ENCODE measurements at regions not wholly inside any gene's neighbourhood (a gene's known extent, or its start where the extent isn't known, plus 50 kb on each side); places are given as distances from the start of the nearest gene placed in this dataset.
"Not testable (repeated sequence)": the region's sequence is repeated elsewhere in the genome, so short reads cannot be mapped to it uniquely, and the experiment has no call there.

DNA sequence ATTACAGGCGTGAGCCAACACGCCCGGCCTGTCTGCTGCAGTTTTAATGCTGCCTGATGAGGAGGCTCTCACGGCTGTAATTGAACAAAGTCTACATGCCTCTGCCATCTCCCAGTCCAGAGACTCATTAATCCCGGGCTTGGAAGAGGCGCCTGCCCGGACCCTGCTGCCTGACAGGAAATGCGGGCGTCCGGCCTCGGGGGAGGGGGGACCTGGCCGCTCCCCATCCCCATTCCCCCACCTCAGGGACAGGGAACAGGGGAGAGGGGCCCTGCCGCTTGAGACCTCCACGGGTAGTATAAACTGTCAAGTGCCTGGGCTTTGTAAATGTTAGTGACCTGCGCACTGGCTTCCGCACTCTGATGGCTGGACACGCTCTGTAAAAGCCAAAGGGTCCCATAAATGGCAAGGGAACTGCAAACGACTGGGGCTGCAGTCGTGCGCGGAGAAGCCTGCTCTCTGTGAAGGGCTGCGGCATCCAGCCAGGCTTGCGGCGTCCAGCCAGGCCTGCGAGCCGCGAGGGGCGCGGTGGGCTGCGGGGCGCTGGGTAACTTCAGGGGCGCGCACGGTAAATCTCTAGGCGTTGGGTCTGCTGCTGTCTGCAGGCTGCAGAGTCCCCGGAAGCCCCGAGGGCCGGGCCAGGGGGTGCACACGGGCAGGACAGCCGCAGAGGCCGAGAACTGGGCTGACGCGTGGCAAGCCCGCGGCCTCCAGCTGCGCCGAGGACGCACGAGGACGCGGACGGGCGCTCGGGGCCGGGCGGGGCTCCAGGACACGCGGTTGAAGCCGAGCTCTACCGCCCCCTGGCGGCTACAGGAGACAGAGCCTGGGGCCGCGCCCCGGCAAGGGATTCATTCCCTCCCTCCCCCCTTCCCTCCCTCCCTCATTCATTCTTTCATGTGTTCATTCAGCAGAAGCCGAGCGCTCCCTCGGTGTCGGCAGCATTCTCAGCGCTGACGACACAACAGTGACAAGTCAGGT is 78.4 kb downstream of the KCNJ18 start:
- peak; percentile 97 for ATAC-seq
- H3K9me3 Mint-ChIP-seq; H3K27ac Mint-ChIP-seq; H3K27me3 Mint-ChIP-seq; H3K36me3 Mint-ChIP-seq (ENCODE audit: low read depth); intact Hi-C loops (cut with micrococcal nuclease); H3K4me1 Mint-ChIP-seq (ENCODE audit: low read depth); POLR2A ChIA-PET; DNase-seq; CTCF ChIA-PET; H3K4me3 Mint-ChIP-seq: not testable (repeated sequence)

DNA sequence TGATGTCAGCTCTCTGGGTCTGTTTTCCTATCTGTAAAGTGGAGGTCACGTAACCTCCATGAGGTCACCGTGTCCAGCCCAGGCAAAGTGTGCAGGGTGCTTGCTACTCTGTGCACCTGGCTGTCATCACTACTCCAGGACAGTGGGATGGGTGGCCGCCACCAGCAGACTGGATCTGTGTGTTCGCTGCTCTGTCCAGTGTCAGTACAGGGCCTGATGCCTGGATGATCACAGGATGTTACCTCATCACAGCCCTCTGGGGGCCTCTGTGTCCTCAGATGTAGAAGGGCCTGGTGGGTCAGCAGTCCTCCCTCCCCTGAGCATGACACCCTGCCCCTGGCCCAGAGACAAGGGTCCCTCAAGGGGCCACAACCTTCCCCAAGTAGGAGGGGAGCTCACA is 80.0 kb downstream of the KCNJ18 start:
- DNase-seq (no peak), ATAC-seq (no peak)
- H3K4me3 Mint-ChIP-seq: no peak overlapping the region
- H3K4me1 Mint-ChIP-seq (ENCODE audit: low read depth): no peaks in the 10 kb centered on the region
- ChIA-PET CTCF (no interaction called here), POLR2A (no interaction called here)
- no peaks in the 10 kb centered on the region for H3K36me3 Mint-ChIP-seq (ENCODE audit: low read depth)
- TF ChIP-seq, protein P1, sequence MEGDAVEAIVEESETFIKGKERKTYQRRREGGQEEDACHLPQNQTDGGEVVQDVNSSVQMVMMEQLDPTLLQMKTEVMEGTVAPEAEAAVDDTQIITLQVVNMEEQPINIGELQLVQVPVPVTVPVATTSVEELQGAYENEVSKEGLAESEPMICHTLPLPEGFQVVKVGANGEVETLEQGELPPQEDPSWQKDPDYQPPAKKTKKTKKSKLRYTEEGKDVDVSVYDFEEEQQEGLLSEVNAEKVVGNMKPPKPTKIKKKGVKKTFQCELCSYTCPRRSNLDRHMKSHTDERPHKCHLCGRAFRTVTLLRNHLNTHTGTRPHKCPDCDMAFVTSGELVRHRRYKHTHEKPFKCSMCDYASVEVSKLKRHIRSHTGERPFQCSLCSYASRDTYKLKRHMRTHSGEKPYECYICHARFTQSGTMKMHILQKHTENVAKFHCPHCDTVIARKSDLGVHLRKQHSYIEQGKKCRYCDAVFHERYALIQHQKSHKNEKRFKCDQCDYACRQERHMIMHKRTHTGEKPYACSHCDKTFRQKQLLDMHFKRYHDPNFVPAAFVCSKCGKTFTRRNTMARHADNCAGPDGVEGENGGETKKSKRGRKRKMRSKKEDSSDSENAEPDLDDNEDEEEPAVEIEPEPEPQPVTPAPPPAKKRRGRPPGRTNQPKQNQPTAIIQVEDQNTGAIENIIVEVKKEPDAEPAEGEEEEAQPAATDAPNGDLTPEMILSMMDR (IDR thresholded peaks at IDR 0.05): no peak
- H3K9me3 Mint-ChIP-seq: no peaks in the 10 kb centered on the region
- no peak overlapping the region for H3K27ac Mint-ChIP-seq
- intact Hi-C loops (cut with micrococcal nuclease): no loop called here
- H3K27me3 Mint-ChIP-seq: no peaks in the 10 kb centered on the region

DNA sequence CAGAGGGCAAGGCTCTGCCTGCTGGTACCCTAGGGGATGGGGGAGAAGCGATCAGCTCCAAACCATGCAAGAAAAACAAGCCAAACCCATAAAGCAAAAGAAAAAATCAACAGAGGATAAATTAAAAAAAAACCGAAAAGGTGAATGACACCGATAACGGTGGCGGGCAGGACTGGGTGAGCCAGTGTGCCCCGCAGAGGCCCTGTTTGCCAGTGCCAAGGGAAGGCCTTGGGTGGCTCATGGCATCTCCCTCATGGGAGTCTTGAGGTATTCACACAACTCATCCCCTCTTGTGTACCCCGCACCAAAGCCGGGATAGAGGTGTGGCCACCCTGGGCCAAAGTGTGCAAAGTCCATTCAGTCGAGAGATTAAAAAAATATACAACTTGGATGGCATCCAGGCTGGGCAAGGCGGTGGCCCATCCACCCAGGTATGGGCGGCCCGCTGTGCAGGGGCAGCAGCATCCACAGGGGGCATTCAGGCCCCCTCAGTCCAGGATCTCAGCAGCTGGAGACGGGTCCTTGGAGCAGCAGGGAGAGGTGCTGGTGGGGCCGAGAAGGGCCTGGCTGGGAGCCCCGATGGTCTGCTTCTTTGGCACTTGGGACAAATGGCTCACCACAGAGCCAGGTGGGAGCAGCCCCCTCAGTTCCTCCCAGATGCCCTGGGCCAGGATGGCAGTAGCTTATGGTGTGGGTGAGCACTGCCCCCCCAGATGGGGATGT is 80.8 kb downstream of the KCNJ18 start:
- H3K36me3 Mint-ChIP-seq (ENCODE audit: low read depth); DNase-seq; POLR2A ChIA-PET; H3K9me3 Mint-ChIP-seq; H3K27ac Mint-ChIP-seq; H3K4me3 Mint-ChIP-seq; H3K4me1 Mint-ChIP-seq (ENCODE audit: low read depth); ATAC-seq; CTCF ChIA-PET; intact Hi-C loops (cut with micrococcal nuclease); H3K27me3 Mint-ChIP-seq: not testable (repeated sequence)

DNA sequence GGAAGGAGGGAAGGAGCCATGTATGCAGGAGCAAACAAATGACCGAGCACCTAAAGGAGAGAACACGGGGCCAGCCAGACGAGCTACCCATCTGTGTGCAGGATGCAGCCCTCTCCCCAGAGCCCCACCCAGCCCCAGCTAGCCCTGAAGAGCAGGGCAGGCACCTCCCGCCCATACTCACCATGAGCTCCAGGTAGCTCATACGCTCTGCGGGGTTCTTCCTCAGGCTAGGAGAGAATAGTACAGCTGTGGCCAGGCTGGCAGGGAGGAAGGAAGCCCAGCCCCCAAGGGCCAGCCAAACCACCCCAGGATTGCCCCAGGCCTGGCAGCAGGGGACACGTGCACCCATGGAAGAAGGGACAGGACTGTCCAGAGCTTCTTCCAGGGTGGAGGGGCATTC is 81.9 kb downstream of the KCNJ18 start:
- TF ChIP-seq, protein P1 (IDR thresholded peaks at IDR 0.05): no peak
- no peaks in the 10 kb centered on the region for H3K4me1 Mint-ChIP-seq (ENCODE audit: low read depth)
- H3K27ac Mint-ChIP-seq: no peak overlapping the region
- intact Hi-C loops (cut with micrococcal nuclease): no loop called here
- DNase-seq: no peak
- no peak for ATAC-seq
- H3K9me3 Mint-ChIP-seq: peaks cover 1% of the 10 kb centered on the region
- ChIA-PET POLR2A (no interaction called here), CTCF (no interaction called here)
- no peaks in the 10 kb centered on the region for H3K36me3 Mint-ChIP-seq (ENCODE audit: low read depth)
- no peak overlapping the region for H3K4me3 Mint-ChIP-seq
- no peaks in the 10 kb centered on the region for H3K27me3 Mint-ChIP-seq

DNA sequence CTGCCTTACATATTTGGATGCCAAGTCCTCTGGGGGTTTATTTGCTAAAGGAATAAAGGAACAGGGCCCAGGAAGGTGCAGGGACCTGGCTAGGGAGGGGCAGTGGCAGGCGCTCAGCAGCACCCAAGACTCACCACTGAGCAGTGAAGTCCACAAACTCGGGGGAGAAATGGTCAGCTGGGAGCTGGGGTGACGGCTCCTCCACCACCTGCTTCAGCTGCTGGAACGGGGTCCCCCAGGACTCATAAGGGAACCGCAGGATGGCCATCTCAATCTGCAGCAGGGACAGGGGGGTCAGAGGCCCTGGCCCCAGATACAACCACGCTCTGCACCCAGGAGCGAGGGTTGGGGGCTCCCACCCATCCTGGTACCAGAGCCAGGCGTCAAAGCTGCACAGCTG is 83.2 kb downstream of the KCNJ18 start:
- intact Hi-C loops (cut with micrococcal nuclease); H3K4me3 Mint-ChIP-seq; H3K27ac Mint-ChIP-seq: not testable (repeated sequence)

DNA sequence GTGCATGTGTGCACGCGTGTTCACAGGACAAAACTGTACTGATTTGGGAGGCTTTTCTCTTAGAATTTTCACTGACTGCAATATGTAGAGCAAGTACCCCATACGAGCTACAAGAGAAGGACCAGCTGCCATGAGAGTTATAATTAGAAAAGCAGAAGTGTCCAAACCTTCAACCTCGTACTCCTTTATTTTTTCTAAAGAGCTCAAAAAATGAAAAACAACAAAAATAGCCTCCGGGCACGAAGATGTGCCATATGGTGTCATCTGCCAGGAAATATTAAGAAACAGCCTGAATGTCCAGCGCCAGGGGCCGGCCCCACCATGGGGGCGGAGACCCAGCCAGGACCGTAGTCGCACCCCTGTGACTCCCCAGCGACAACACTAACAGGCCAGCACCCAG is 84.6 kb downstream of the KCNJ18 start:
- ATAC-seq; CTCF ChIA-PET; POLR2A ChIA-PET; H3K9me3 Mint-ChIP-seq; H3K4me1 Mint-ChIP-seq (ENCODE audit: low read depth); intact Hi-C loops (cut with micrococcal nuclease); H3K27ac Mint-ChIP-seq; H3K27me3 Mint-ChIP-seq; H3K4me3 Mint-ChIP-seq; H3K36me3 Mint-ChIP-seq (ENCODE audit: low read depth); DNase-seq: not testable (repeated sequence)

More for the DNA sequence above, 83.2 kb downstream of the KCNJ18 start:
- H3K36me3 Mint-ChIP-seq (ENCODE audit: low read depth); H3K27me3 Mint-ChIP-seq; CTCF ChIA-PET; ATAC-seq; H3K4me1 Mint-ChIP-seq (ENCODE audit: low read depth); DNase-seq; POLR2A ChIA-PET; H3K9me3 Mint-ChIP-seq: not testable (repeated sequence)

DNA sequence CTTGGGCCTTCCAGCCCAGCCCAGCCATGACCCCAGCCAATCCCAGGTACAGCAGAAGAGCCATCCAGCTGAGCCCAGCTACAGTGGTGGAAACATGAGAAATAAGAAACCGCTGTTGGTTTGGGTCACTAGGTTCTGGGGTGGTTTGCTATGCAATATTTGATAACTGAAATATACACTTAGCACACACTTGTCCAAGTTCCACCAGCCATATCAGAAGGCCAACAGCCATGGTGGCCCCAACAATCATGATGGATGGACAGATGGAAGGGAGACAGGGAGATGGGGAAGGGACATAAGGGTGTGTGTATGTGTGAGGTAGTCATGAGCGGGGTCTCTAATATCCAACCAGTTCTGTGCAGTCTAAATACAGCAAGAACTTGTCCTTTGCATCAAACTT is 86.5 kb downstream of the KCNJ18 start:
- DNase-seq; H3K36me3 Mint-ChIP-seq (ENCODE audit: low read depth); H3K4me3 Mint-ChIP-seq; H3K27me3 Mint-ChIP-seq; CTCF ChIA-PET; H3K9me3 Mint-ChIP-seq; H3K4me1 Mint-ChIP-seq (ENCODE audit: low read depth); H3K27ac Mint-ChIP-seq; ATAC-seq; POLR2A ChIA-PET; intact Hi-C loops (cut with micrococcal nuclease): not testable (repeated sequence)

DNA sequence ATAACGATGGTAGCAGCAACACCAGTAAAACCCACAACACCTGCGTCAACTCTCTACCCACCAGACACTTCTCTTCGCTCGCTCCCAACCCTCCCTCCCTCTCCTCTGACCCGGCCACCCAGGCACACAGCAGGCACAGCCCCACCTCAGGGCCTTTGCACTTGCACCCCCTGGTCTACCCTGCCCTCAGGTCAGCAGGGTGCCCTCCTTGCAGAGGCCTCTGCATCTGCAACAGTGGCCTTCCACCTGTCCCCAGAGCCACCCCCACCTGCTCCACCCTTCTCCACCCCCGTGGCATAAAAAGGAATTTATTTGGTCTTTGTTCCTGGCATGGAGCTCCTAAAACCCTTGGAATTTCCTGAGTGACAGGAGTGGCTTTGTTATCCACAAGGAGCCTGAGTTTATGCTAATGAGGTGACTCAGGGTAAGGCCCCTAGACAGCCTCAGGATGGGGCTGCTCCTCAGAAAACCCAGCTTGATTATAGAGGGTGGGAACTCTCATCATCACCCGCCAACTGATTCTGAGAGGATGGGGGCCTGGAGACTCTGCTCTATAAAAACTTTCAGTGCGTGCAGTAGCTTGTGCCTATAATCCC is 88.1 kb downstream of the KCNJ18 start:
- DNase-seq; intact Hi-C loops (cut with micrococcal nuclease); CTCF ChIA-PET; H3K27ac Mint-ChIP-seq; ATAC-seq; H3K9me3 Mint-ChIP-seq; H3K4me1 Mint-ChIP-seq (ENCODE audit: low read depth); H3K36me3 Mint-ChIP-seq (ENCODE audit: low read depth); H3K4me3 Mint-ChIP-seq; H3K27me3 Mint-ChIP-seq; POLR2A ChIA-PET: not testable (repeated sequence)

DNA sequence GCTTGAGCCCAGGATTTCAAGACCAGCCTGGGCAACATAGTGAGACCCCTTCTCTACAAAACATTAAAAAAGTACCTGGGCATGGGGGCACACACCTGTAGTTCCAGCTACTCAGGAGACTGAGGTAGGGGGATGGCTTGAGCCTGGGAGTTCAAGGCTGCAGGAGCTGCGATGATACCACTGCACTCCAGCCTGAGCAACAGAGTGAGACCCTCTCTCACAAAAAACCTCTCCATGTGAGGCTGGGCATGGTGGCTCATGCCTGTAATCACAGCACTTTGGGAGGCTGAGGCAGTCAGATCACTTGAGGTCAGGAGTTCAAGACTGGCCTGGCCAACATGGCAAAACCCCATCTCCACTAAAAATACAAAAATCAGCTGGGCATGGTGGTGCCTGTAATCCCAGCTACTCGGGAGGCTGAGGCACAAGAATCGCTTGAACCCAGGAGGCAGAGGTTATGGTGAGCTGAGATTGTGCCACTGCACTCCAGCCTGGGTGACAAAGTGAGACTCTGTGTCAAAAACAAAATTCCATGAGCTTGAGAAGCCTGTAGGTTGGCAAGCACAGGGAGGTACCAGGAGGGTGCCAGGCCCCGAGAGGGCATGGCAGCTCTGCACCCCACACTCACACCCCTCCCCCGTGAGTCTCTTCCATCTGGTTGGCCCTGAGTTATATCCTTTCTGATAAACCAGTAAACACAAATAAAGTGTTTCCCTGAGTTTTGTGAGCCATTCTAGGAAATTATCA is 88.8 kb downstream of the KCNJ18 start:
- POLR2A ChIA-PET; H3K27ac Mint-ChIP-seq; H3K9me3 Mint-ChIP-seq; ATAC-seq; H3K4me1 Mint-ChIP-seq (ENCODE audit: low read depth); H3K27me3 Mint-ChIP-seq; DNase-seq; intact Hi-C loops (cut with micrococcal nuclease); H3K4me3 Mint-ChIP-seq; CTCF ChIA-PET; H3K36me3 Mint-ChIP-seq (ENCODE audit: low read depth): not testable (repeated sequence)
